ENCODE measurements at regions not wholly inside any gene's neighbourhood (a gene's known extent, or its start where the extent isn't known, plus 50 kb on each side); places are given as distances from the start of the nearest gene placed in this dataset.
"Not testable (repeated sequence)": the region's sequence is repeated elsewhere in the genome, so short reads cannot be mapped to it uniquely, and the experiment has no call there.

GRCh38 chr14:53716578-53716977 lies 240.0 kb downstream of the BMP4 start:
- Histone ChIP-seq H3K23ac (ENCODE audit: low read length) (no peak overlapping the region), H3K14ac (ENCODE audit: low read length) (no peak overlapping the region), H2AK5ac (ENCODE audit: low read length) (no peak overlapping the region), H4K8ac (ENCODE audit: low read depth, low read length) (no peak overlapping the region), H4K12ac (ENCODE audit: low read depth, low read length) (no peak overlapping the region), H3K79me1 (ENCODE audit: low read length) (no peaks in the 10 kb centered on the region), H3K4ac (ENCODE audit: low read depth, low read length) (no peak overlapping the region), H3K9me3 (ENCODE audit: insufficient read depth, low read depth, low read length) (no peaks in the 10 kb centered on the region), H2AFZ (ENCODE audit: insufficient read depth, low read length, poor library complexity) (no peak overlapping the region), H3K9ac (ENCODE audit: low read length) (no peak overlapping the region), H2BK12ac (ENCODE audit: low read length) (no peak overlapping the region), H3K4me1 (ENCODE audit: control insufficient read depth in 1 of 2, insufficient read depth in 2 of 2, low read length in 2 of 2) (no peaks in the 10 kb centered on the region), H3K4me3 (ENCODE audit: low read depth, low read length) (no peak overlapping the region), H4K91ac (ENCODE audit: low read depth, low read length) (no peak overlapping the region), H3K18ac (ENCODE audit: low read length) (no peak overlapping the region), H2BK120ac (ENCODE audit: insufficient read depth, low read length, poor library complexity) (no peak overlapping the region), H3K27ac (ENCODE audit: low read depth, low read length) (no peak overlapping the region), H3K36me3 (ENCODE audit: control insufficient read depth in 1 of 2, insufficient read depth in 2 of 2, low read length in 2 of 2) (no peaks in the 10 kb centered on the region), H3K27me3 (ENCODE audit: insufficient read depth, low read length) (no peaks in the 10 kb centered on the region), H3K79me2 (ENCODE audit: control insufficient read depth, insufficient read depth, low read length, poor library complexity) (no peaks in the 10 kb centered on the region), H3K4me2 (ENCODE audit: low read length) (no peak overlapping the region), H2BK5ac (ENCODE audit: low read depth, low read length, poor library complexity) (no peak overlapping the region)
- WGBS (ENCODE audit: extremely low coverage, insufficient coverage, insufficient read length): no CpG with 5 or more reads among the region's 6 CpGs
- no peak for DNase-seq

DNA sequence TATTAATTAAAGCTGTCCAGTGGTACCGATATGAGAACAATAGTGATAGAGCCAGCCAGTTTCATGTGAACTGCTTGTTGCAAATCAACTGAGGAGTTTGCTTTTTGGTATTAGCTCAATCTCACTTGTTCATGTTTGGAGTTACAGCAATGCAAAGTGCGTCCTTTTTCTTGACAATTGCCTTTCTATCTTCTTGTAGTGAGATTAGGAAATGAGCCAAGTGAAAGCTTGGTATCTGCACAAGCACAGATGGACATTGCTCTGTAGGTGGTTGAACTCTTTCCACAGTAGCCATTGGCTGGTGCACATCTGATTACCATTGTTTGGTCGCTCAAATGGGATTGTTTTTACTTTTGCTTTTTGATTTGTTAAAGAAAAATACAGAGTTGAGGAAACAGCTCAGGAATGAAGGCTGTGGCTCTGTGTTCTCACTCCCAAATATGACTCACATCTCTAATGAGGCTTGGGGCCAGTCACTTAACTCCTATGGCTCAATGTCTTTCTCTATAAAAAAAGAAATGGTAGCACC lies 241.4 kb downstream of the BMP4 start:
- DNase-seq: peak in 1 of 2 donors; percentile 17
- Histone ChIP-seq H3K4me2 (ENCODE audit: low read length) (no peak overlapping the region), H2AK5ac (ENCODE audit: low read length) (no peak overlapping the region), H3K79me2 (ENCODE audit: control insufficient read depth, insufficient read depth, low read length, poor library complexity) (no peaks in the 10 kb centered on the region), H3K4me1 (ENCODE audit: control insufficient read depth in 1 of 2, insufficient read depth in 2 of 2, low read length in 2 of 2) (no peaks in the 10 kb centered on the region), H3K9me3 (ENCODE audit: insufficient read depth, low read depth, low read length) (no peaks in the 10 kb centered on the region), H3K36me3 (ENCODE audit: control insufficient read depth in 1 of 2, insufficient read depth in 2 of 2, low read length in 2 of 2) (no peaks in the 10 kb centered on the region), H4K91ac (ENCODE audit: low read depth, low read length) (no peak overlapping the region), H4K8ac (ENCODE audit: low read depth, low read length) (no peak overlapping the region), H3K27ac (ENCODE audit: low read depth, low read length) (no peak overlapping the region), H3K18ac (ENCODE audit: low read length) (no peak overlapping the region), H3K79me1 (ENCODE audit: low read length) (no peaks in the 10 kb centered on the region), H4K12ac (ENCODE audit: low read depth, low read length) (no peak overlapping the region), H3K23ac (ENCODE audit: low read length) (no peak overlapping the region), H3K27me3 (ENCODE audit: insufficient read depth, low read length) (no peaks in the 10 kb centered on the region), H2AFZ (ENCODE audit: insufficient read depth, low read length, poor library complexity) (no peak overlapping the region), H2BK120ac (ENCODE audit: insufficient read depth, low read length, poor library complexity) (no peak overlapping the region), H3K4me3 (ENCODE audit: low read depth, low read length) (no peak overlapping the region), H2BK5ac (ENCODE audit: low read depth, low read length, poor library complexity) (no peak overlapping the region), H3K14ac (ENCODE audit: low read length) (no peak overlapping the region), H3K4ac (ENCODE audit: low read depth, low read length) (no peak overlapping the region), H2BK12ac (ENCODE audit: low read length) (no peak overlapping the region), H3K9ac (ENCODE audit: low read length) (no peak overlapping the region)
- WGBS (ENCODE audit: extremely low coverage, insufficient coverage, insufficient read length): no CpG with 5 or more reads among the region's 3 CpGs

GRCh38 chr14:53714495-53715192 lies 242.0 kb downstream of the BMP4 start:
- no peak overlapping the region for H3K4me2 ChIP-seq (ENCODE audit: low read length)
- no peaks in the 10 kb centered on the region for H3K27me3 ChIP-seq (ENCODE audit: insufficient read depth, low read length)
- no peak overlapping the region for H3K9ac ChIP-seq (ENCODE audit: low read length)
- H3K14ac ChIP-seq (ENCODE audit: low read length): no peak overlapping the region
- H3K79me1 ChIP-seq (ENCODE audit: low read length): no peaks in the 10 kb centered on the region
- H3K79me2 ChIP-seq (ENCODE audit: control insufficient read depth, insufficient read depth, low read length, poor library complexity): no peaks in the 10 kb centered on the region
- H4K8ac ChIP-seq (ENCODE audit: low read depth, low read length): no peak overlapping the region
- no peaks in the 10 kb centered on the region for H3K36me3 ChIP-seq (ENCODE audit: control insufficient read depth in 1 of 2, insufficient read depth in 2 of 2, low read length in 2 of 2)
- WGBS (ENCODE audit: extremely low coverage, insufficient coverage, insufficient read length): no CpG with 5 or more reads among the region's 5 CpGs
- no peak overlapping the region for H3K4ac ChIP-seq (ENCODE audit: low read depth, low read length)
- no peak overlapping the region for H3K18ac ChIP-seq (ENCODE audit: low read length)
- H3K23ac ChIP-seq (ENCODE audit: low read length): no peak overlapping the region
- no peak overlapping the region for H2BK120ac ChIP-seq (ENCODE audit: insufficient read depth, low read length, poor library complexity)
- no peak overlapping the region for H2AFZ ChIP-seq (ENCODE audit: insufficient read depth, low read length, poor library complexity)
- H3K4me1 ChIP-seq (ENCODE audit: control insufficient read depth in 1 of 2, insufficient read depth in 2 of 2, low read length in 2 of 2): no peaks in the 10 kb centered on the region
- H4K12ac ChIP-seq (ENCODE audit: low read depth, low read length): no peak overlapping the region
- no peak overlapping the region for H2BK12ac ChIP-seq (ENCODE audit: low read length)
- no peak for DNase-seq
- H3K9me3 ChIP-seq (ENCODE audit: insufficient read depth, low read depth, low read length): no peaks in the 10 kb centered on the region
- H3K27ac ChIP-seq (ENCODE audit: low read depth, low read length): no peak overlapping the region
- no peak overlapping the region for H4K91ac ChIP-seq (ENCODE audit: low read depth, low read length)
- no peak overlapping the region for H2BK5ac ChIP-seq (ENCODE audit: low read depth, low read length, poor library complexity)
- H3K4me3 ChIP-seq (ENCODE audit: low read depth, low read length): no peak overlapping the region
- H2AK5ac ChIP-seq (ENCODE audit: low read length): no peak overlapping the region

- WGBS (ENCODE audit: extremely low coverage, insufficient coverage, insufficient read length): no CpG with 5 or more reads among the region's 3 CpGs
- not testable (repeated sequence) for H4K91ac ChIP-seq (ENCODE audit: low read depth, low read length); H3K4me3 ChIP-seq (ENCODE audit: low read depth, low read length); H3K4me1 ChIP-seq (ENCODE audit: control insufficient read depth in 1 of 2, insufficient read depth in 2 of 2, low read length in 2 of 2); H3K4ac ChIP-seq (ENCODE audit: low read depth, low read length); H3K27ac ChIP-seq (ENCODE audit: low read depth, low read length); H3K79me2 ChIP-seq (ENCODE audit: control insufficient read depth, insufficient read depth, low read length, poor library complexity); H3K79me1 ChIP-seq (ENCODE audit: low read length); H2BK5ac ChIP-seq (ENCODE audit: low read depth, low read length, poor library complexity); H3K9ac ChIP-seq (ENCODE audit: low read length); H3K27me3 ChIP-seq (ENCODE audit: insufficient read depth, low read length); H3K9me3 ChIP-seq (ENCODE audit: insufficient read depth, low read depth, low read length); H3K36me3 ChIP-seq (ENCODE audit: control insufficient read depth in 1 of 2, insufficient read depth in 2 of 2, low read length in 2 of 2); DNase-seq; H3K23ac ChIP-seq (ENCODE audit: low read length); H4K8ac ChIP-seq (ENCODE audit: low read depth, low read length); H2AFZ ChIP-seq (ENCODE audit: insufficient read depth, low read length, poor library complexity); H3K4me2 ChIP-seq (ENCODE audit: low read length); H3K14ac ChIP-seq (ENCODE audit: low read length); H3K18ac ChIP-seq (ENCODE audit: low read length); H2AK5ac ChIP-seq (ENCODE audit: low read length); H2BK12ac ChIP-seq (ENCODE audit: low read length); H2BK120ac ChIP-seq (ENCODE audit: insufficient read depth, low read length, poor library complexity); H4K12ac ChIP-seq (ENCODE audit: low read depth, low read length)
These were observed 243.7 kb downstream of the BMP4 start for GRCh38 chr14:53712901-53713300.
